Fibroblast of the aortic adventitia (primary cell): ENCODE measurements at regions not wholly inside any gene's neighbourhood (a gene's known extent, or its start where the extent isn't known, plus 50 kb on each side); places are given as distances from the start of the nearest gene placed in this dataset.

Experiments
- DNase-seq: peaks from one replicate; pipeline ENCODE4 v3.0.0-alpha.2; 2010; ENCODE audit warnings: low read depth
- H3K4me3 ChIP-seq: 2 replicates; pipeline ENCODE4 v1.5.1; 2011; ENCODE audit warnings: low read depth, mild to moderate bottlenecking, control low read depth, low read length, moderate library complexity
- CTCF ChIP-seq: IDR thresholded peaks from 2 replicates; pipeline ENCODE4 v1.5.1; 2011; ENCODE audit warnings: mild to moderate bottlenecking, low read length, control low read depth, inconsistent platforms; ENCODE audit not compliant: insufficient read depth

GRCh38 chr5:57845025-57845424 is 362.4 kb upstream of the ACTBL2 start:
- TF ChIP-seq CTCF, result no peak
- no peak overlapping the region for H3K4me3 ChIP-seq
- no peak for DNase-seq

- H3K4me3 ChIP-seq, result no peak overlapping the region
- DNase-seq, result no peak
- TF ChIP-seq CTCF, result no peak
Measured at GRCh38 chr5:57844410-57844809, 361.8 kb upstream of the ACTBL2 start.

GRCh38 chr5:57843059-57843367 is 360.4 kb upstream of the ACTBL2 start:
- no peak for TF ChIP-seq CTCF
- no peak for DNase-seq
- H3K4me3 ChIP-seq, result no peak overlapping the region

- H3K4me3 ChIP-seq, result no peak overlapping the region
- DNase-seq, result no peak
- no peak for TF ChIP-seq CTCF
Measured at GRCh38 chr5:57842364-57843058, 359.9 kb upstream of the ACTBL2 start.

GRCh38 chr5:57841676-57842363 is 359.2 kb upstream of the ACTBL2 start:
- DNase-seq, result peak; percentile 96
- H3K4me3 ChIP-seq, result no peak overlapping the region
- TF ChIP-seq CTCF, result no peak

- DNase-seq, result no peak
- TF ChIP-seq CTCF, result no peak
- H3K4me3 ChIP-seq, result no peak overlapping the region
Measured at GRCh38 chr5:57839437-57840079, 356.9 kb upstream of the ACTBL2 start.
